ENCODE measurements at regions not wholly inside any gene's neighbourhood (a gene's known extent, or its start where the extent isn't known, plus 50 kb on each side); places are given as distances from the start of the nearest gene placed in this dataset.

DNA sequence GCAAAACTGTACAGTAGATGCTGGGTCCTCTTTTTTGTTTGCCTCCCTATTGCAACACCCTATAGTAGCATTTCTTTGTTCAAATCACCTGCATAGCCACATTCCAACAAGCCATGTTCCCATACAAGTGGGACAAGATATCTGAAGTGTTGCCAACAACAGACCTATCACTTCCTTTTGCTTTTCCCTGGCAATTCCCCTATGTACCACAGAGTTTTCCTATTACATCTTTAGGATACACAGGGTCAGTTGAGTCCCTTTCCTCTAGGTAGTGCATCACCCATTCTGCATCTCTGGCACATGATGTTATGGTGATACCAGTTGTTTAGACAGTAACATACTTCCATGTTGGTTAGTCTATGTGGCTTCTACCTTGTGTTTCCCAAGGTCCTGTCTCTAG lies 125.1 kb upstream of the FBXL7 start:
- TF ChIP-seq, protein P1, sequence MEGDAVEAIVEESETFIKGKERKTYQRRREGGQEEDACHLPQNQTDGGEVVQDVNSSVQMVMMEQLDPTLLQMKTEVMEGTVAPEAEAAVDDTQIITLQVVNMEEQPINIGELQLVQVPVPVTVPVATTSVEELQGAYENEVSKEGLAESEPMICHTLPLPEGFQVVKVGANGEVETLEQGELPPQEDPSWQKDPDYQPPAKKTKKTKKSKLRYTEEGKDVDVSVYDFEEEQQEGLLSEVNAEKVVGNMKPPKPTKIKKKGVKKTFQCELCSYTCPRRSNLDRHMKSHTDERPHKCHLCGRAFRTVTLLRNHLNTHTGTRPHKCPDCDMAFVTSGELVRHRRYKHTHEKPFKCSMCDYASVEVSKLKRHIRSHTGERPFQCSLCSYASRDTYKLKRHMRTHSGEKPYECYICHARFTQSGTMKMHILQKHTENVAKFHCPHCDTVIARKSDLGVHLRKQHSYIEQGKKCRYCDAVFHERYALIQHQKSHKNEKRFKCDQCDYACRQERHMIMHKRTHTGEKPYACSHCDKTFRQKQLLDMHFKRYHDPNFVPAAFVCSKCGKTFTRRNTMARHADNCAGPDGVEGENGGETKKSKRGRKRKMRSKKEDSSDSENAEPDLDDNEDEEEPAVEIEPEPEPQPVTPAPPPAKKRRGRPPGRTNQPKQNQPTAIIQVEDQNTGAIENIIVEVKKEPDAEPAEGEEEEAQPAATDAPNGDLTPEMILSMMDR (IDR thresholded peaks at IDR 0.05; ENCODE audit: control extremely low read depth, extremely low read depth, low read depth, missing control alignments), result no peak
- no peak for DNase-seq (ENCODE audit: extremely low spot score)
- ChIA-PET POLR2A (no interaction called here), CTCF (interaction anchor here (0.8 to 1.9 kb wide), 2 partner anchors 8 to 10 kb away, joined by 3 to 8 read pairs; no protein-coding TSS in a partner anchor)

DNA sequence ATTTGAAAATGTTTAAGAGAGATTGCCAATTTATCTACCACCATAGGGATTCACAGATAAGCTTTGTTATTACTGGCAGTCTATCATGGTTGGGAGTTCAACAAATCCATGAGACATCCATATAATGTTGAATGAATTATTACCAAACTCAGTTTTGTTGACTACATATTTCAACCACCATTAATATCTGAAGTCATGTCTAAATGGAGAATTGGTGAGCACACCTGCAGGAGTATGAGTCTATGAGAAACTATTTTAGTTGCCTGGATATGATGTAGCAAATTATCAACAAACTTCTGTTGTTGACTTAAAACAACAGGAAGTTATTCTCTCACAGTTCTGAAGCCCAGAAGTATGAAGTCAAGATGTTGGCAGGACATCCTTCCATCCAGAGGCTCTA lies 126.8 kb upstream of the FBXL7 start:
- ChIA-PET POLR2A (no interaction called here), CTCF (interaction anchor here (0.7 to 2.5 kb wide), 2 partner anchors 10 to 24 kb away, joined by 3 to 7 read pairs; no protein-coding TSS in a partner anchor)
- DNase-seq (ENCODE audit: extremely low spot score), result no peak
- TF ChIP-seq, protein P1 (IDR thresholded peaks at IDR 0.05; ENCODE audit: control extremely low read depth, extremely low read depth, low read depth, missing control alignments), result no peak

DNA sequence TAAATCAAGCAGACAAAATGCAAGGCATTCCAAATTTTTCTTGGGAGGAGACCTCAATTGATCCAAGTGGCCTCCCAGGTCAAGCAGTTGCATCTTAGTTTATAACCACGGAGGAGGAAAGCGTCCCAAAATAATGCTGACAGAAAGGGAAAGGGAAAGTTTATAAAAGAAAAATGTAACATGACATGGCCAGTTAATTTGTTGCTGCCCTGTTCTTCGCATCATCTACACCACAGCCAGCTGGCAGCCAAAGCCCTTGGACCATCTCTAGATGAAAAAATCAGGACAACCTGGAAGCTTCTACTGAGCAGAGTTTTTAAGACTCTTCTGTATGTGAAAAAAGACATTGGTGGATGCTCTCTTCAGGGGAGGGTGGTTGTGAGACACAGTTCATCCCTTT lies 128.8 kb upstream of the FBXL7 start:
- no peak for DNase-seq (ENCODE audit: extremely low spot score)
- ChIA-PET POLR2A (no interaction called here), CTCF (no interaction called here)
- TF ChIP-seq, protein P1 (IDR thresholded peaks at IDR 0.05; ENCODE audit: control extremely low read depth, extremely low read depth, low read depth, missing control alignments), result no peak

DNA sequence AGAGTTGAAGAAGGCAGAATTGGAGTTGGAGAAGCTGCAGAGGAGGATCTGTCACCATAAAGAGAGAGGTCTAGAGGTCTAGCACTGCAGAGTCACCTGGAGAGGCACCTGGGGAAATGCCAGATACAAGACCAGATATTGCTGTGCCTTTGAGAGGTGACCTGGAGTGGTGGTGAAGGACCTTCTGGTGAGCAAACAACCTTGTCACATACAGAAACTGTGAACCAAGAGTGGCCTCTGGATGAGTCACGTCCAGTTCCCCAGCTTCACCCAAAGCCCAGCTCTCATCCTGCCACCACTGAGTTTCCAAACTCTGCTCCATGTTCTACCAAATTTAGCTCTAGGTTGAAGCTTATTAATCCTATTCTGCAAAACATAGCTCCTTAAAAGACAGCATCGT lies 131.1 kb upstream of the FBXL7 start:
- TF ChIP-seq, protein P1 (IDR thresholded peaks at IDR 0.05; ENCODE audit: control extremely low read depth, extremely low read depth, low read depth, missing control alignments), result no peak
- DNase-seq (ENCODE audit: extremely low spot score), result no peak
- CTCF ChIA-PET, result interaction anchor here (1.3 kb wide), 1 partner anchor 262 kb away, joined by 4 read pairs; no protein-coding TSS in a partner anchor
- POLR2A ChIA-PET, result no interaction called here

DNA sequence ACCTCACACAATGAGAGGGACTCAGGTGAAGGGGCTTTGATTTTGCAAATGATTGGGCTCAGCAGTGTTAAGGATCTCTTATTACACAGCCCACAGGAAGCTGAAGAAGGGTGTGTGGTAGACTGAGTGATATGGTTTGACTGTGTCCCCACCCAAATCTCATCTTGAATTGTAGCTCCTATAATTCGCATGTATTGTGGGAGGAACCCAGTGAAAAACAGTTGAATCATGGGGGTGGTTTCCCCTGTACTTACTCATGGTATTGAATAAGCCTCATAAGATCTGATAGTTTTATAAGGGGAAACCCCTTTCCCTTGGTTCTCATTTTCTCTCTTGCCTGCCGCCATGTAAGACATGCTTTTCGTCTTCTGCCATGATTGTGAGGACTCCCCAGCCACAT lies 132.5 kb upstream of the FBXL7 start:
- TF ChIP-seq, protein P1 (IDR thresholded peaks at IDR 0.05; ENCODE audit: control extremely low read depth, extremely low read depth, low read depth, missing control alignments), result no peak
- POLR2A ChIA-PET, result no interaction called here
- CTCF ChIA-PET, result interaction anchor here (0.7 to 1.0 kb wide), 2 partner anchors 8 to 10 kb away, joined by 3 read pairs; no protein-coding TSS in a partner anchor
- DNase-seq (ENCODE audit: extremely low spot score), result no peak

DNA sequence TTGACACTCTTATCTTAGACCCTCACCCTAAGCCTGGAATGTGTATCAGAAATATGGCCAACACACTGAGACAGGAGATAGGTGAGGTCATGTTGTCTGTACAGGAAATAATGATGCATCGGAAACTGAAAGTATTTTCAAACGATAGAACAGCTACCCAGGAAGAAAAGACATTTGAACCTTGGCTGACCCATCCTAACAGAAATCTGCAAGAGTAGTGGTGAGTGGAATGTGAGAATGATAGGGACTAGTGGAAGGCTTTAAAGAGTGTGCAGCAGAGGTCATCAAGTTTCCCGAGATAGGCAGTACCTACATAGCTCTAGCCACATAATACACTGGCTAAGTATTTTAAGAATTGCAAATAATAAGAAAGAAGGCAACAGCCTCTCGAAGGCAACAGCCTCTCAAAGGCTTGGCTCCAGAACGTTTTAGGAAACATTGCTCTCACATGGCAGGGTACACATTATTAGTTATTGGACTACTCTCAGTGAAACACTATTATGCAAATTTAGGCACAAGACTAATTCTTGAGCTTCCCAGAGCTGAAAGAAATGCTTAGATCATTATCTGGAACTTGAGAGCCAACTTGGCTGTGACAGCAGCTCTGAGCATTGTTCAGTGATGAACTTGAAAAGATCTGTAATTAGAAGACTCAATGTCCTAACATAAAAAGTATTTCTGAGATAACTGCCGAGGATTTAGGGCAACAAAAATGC lies 133.1 kb upstream of the FBXL7 start:
- CTCF ChIA-PET, result interaction anchor here (0.7 to 1.0 kb wide), 2 partner anchors 8 to 10 kb away, joined by 3 read pairs; no protein-coding TSS in a partner anchor
- no peak for DNase-seq (ENCODE audit: extremely low spot score)
- TF ChIP-seq, protein P1 (IDR thresholded peaks at IDR 0.05; ENCODE audit: control extremely low read depth, extremely low read depth, low read depth, missing control alignments), result no peak
- POLR2A ChIA-PET, result no interaction called here

Measured in GM10248 (cell line).